ENCODE measurements at regions not wholly inside any gene's neighbourhood (a gene's known extent, or its start where the extent isn't known, plus 50 kb on each side); places are given as distances from the start of the nearest gene placed in this dataset.

DNA sequence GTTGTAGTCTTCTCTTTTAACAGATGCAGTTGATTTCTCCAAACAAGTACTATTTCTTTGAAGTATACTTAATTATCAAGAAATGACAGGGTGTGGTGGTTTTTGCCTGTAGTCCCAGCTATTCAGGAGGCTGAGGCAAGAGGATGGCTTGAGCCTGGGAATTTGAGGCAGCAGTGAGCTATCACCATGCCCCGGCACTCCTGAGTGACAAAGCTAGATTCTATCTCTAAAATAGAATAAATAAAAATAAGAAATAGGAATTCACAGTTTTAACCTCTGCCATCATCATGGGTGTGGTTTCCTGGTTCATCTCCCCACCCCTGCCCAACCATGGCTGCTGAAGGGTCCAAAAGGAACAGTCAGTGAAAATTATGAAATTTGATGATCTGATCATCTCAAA, 290.2 kb upstream of the FLRT2 start:
- DNase-seq = no peak

DNA sequence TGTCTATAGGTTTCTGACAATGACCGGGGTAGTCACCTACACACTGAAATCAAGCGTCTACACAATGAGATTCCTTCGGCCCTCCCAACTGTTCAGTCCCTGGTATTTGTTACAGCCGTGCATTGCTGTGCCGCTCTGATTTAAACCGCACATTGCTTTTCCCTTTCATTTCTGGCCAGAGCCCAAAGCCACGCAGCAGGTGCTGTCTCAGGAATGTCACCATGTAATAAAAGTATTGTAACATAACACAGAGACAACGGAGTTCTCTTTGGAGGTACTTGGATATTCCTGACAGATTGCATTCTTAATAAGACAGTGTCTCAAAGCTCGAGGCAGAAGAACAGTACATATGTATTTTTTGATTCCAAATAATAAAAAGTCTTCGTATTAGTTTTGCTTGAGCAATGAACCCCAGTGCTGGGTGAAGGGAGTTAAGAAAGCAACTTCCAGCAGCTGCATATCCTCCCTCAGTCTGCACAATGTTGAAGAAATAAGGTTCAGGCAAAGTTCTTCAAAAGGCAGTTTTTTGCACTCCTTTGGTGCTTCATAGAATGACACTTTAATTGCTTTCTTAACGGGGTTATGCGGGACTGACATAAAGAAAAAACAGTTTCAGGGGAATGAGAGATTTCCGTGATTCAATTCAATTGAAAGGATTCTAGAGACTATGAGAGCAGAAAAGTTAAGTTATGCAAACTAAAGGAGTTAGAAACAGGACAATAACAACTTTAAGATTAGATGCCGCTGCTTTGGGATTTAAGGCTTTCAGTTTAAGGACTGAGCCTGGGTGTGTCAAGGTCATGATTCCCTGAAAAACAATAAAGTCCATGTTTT, 288.7 kb upstream of the FLRT2 start:
- DNase-seq = no peak

DNA sequence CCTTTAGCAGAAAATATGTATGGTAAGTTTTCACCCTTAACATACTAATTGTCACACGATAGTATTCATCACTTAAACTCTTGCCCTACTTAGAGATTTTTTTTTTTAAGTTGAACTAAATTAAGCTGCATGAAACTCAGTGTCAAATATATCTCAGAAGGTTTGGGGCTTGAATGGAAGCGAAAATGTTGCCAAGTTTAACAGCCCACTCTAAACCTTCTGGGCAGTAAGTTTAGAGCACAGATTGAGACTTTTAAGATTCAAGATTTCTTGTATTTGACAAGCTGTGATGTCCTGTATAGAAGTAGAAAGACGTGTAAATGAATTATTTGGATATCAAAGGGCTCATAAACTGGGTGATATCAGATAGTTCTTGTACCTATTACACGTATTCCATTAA, 287.3 kb upstream of the FLRT2 start:
- no peak for DNase-seq

DNA sequence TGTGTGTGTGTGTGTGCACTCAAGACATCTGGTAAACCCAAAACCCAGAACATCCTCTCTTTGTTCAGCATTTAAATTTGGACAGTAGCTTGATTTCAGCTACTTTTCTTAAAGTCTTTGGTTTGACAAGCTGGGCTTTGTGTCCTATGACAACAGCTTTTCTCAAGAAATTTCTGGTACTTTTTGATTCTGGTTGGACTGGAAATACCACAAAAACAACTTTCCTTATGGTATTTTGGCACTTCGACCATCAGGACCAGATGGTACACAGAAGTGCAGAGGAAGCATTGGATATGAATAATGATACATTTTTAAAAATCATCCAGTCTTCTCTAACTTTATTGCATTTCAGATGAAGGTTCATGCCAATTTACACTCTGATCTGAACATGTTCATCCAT, 286.6 kb upstream of the FLRT2 start:
- DNase-seq = no peak

- no peak for DNase-seq
Observed at GRCh38 chr14:85247071-85247470, 282.9 kb upstream of the FLRT2 start.

GRCh38 chr14:85248881-85249635, 280.9 kb upstream of the FLRT2 start:
- DNase-seq = no peak

DNA sequence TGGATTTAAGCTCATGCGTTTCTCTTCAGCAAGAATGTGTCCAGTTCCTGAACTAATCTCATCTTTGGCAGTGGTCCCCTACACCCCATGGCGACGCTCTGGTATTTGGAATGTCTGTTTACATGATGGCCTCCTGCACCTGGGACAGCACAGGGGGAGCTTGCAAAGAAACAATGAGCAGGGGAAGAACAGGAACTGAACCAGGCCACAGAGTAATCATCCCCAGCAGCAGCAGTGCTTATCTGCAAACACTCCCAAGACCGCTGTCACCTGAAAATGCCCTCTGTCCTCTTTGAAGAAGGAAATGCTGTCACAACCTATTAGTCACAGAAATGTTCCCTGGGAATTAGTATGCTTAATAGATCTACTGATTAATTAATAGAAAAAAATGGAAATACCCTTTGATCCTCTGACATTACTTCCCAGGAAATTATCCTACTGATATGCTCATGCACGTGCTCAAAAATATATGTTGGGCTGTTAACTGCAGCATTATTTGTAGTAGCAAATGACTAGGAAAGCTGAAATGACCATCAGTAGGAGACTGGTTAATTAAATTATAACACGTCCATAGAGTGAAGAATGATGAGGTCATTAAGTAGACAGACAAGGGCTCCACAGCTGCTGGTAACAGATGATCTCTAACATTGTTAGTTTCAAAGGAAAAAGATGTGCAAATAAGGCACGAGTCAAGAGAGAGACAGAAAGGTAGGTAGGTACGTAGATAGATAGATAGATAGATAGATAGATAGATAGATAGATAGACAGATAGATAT, 279.3 kb upstream of the FLRT2 start:
- DNase-seq = no peak

GRCh38 chr14:85252011-85252410, 277.9 kb upstream of the FLRT2 start:
- DNase-seq = no peak

DNA sequence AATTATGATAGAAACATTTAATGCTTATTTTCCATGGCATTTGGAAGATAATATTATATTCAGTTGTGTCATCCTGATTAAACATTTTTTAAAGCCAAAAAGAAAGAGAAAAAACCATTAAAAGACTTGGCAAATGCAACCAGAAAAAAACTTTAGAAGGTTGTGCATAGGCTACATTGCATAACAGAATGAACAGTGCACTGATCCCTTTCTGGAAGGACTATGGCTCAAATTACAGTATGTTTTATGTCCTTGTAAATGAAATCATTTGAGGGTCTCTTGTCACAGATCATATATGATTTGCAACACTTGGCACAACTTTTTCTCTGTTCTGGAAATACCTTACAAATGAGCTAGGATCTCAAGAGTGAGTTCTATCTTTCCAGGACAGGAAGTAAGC, 275.2 kb upstream of the FLRT2 start:
- no peak for DNase-seq

DNA sequence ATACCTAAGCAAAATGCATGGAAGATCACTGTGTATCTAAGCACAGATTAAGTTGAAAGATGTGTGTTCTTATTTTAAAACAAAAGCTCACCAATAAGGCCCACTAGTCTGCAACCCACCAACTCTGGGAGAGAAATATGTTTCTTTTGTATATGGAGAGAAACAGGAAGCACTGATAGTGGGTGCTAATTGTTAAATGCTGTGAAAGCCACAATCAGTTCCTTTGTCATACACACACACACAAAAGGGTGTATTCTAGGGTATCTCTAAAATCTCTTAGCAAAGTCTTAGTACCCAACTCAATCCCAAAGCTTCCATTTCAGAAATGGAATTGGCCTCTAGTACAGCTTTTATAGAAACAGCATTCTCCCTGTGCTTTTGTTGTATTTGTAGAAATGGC, 272.7 kb upstream of the FLRT2 start:
- no peak for DNase-seq

DNA sequence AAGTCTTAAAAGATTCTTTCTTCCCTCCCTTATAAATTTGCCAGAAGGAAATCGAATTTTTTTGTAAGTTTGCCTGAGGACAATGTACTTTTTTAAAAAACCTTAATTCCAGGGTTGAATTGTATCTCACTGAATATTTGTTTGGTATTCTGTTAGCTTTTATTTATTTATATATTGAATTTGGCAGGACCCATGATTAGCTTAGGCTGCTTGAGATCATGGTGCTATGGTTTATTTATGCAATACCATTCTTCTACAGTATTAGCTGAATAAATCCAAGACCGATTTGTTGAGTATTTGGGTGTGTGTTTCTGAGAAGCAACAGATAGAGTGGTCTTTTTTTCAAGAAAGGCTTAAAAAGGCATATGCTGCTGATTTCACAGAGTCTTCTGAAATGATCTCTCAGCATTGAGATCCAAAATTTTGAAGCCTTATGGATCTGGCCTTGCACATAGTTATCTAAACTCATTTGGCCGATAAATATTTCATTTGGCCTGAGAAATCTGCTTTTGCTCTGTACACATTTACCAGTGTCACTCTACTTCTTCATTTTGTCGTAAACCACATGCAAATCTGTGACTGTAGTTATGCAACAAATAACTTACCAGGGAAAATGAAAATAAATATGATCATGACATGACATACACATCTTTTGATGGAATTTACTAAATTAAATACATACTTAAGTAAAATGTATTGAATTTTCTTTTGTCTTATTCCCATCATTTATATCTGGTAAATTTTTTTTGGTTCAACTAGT, 265.8 kb upstream of the FLRT2 start:
- DNase-seq = no peak

- no peak for DNase-seq
Observed at GRCh38 chr14:85273099-85273677, 256.8 kb upstream of the FLRT2 start.

DNA sequence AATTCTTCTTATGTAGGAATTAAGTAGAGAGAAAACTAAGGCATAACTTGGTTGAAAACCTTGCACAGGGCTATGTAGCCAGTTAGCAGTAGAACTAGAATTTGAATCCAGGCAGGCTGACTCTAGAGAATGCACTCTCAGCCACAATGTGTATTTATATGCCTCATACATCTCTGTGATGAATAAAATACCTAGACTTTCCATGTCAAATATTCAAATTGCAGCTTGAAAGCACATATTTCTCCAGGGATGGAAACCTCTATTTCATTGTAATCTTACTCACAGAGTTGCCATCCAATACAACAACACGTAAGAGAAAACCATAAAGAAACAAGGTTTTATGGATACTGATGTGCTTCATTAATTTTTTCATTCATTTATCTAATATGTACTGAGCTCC, 256.0 kb upstream of the FLRT2 start:
- DNase-seq = no peak

DNA sequence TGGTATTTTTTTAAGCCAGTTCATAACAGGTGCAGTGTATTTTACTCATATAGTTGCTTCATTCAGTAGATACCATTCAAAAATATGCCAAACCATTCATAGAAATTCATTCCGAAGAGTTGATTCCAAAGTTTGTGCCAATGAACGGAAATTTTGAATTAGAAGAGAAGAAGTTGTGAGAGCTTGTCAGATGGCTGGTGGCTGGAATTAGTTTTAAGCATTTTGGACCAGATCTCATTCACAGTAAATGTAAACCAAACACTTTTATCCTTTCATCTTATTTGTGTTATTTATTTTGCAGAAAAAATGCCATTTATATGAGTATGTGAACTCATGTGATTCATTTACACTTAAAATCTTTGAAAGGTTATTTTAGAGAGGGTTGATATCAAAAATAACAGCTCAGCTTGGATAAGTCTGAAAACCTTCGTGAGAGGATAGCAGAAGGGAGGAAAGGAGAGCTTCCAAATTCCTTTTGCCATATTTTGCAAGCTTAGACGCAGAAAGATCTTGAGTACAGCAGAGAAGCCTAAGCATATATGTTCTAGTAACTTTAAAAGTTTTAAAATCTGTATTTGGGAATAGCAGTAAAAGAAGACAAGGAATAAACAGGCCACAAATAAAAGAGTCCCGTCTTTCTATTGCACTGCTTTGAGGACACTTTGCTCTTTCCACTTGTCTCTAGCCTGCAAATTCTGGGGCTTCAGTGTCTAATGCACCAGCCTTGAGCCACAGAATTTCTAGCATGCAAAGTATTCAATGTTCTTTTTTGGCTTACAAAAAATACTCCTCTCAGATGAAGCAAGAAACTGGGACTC, 253.6 kb upstream of the FLRT2 start:
- DNase-seq = no peak

- DNase-seq = no peak
Observed at GRCh38 chr14:85276979-85277228, 253.0 kb upstream of the FLRT2 start.

DNA sequence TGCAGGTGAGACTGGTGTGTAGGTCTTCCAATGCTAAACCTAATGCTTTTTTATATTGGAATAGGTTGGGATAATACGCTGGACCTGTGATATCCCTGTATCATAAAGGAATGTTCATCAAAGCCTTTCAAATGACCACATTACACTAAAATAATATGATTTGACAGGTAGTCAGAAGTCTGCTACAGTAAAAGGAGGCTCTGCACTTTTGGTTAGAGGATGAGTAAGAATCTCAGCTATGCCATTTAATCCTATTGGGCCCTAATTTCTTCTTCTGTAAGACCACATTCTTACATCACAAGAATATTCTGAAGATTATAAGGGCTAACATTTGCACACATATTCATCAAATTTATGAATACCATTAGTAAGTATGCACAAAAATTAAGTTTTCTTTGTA, 250.5 kb upstream of the FLRT2 start:
- DNase-seq = no peak

- DNase-seq = peak in 1 of 2 donors; percentile 16
Observed at GRCh38 chr14:85280074-85280473, 249.9 kb upstream of the FLRT2 start.

GRCh38 chr14:85281921-85282320, 248.0 kb upstream of the FLRT2 start:
- DNase-seq = no peak

DNA sequence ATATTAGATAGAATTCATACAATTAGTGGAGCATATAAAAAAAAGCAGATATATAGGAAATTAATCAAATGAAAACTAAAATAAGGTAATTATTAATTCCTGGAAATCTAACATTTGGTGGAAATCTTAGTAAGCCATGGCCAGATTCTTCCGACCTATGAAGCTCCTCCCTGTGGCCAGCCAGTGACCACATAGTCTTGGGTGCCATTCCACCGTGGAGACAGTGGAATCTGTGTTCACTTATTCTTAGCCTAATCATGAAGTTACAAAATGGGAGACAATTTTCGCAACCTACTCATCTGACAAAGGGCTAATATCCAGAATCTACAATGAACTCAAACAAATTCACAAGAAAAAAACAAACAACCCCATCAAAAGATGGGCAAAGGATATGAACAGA, 241.9 kb upstream of the FLRT2 start:
- DNase-seq = no peak

GRCh38 chr14:85291731-85292130, 238.2 kb upstream of the FLRT2 start:
- DNase-seq = no peak

DNA sequence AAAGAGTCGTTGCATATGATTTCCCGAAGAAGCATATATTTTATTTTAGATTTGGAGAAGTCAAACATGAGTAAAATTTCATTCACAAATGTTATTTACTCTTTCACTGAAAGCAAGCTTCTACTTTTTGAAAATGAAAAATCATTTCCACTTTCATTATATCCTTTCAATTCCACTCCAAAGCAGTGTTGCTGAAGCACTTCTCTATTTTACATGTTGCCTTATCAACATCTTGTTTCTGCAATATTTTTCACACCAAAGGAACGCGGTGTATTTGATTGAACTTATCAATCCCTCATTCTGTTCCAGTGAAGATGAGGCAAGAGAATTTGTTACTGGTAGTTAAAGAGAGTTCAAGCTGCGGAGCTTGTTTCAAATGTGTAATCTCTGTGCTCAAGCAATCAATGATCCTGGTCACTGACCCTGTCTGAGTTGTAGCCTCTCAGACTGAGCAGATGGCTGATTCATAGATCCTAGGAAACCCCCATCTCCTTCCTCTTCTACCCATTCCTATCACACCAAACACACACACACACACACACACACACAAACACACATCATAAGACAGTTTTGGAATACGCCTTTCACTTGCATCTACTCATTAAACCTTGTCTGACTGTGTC, 236.2 kb upstream of the FLRT2 start:
- no peak for DNase-seq
